ENCODE measurements at regions not wholly inside any gene's neighbourhood (a gene's known extent, or its start where the extent isn't known, plus 50 kb on each side); places are given as distances from the start of the nearest gene placed in this dataset.

GRCh38 chr3:137460944-137461343, 303.2 kb upstream of the SOX14 start:
- no peak overlapping the region for H3K18ac ChIP-seq (ENCODE audit: low read depth, low read length)
- H3K79me1 ChIP-seq (ENCODE audit: low read depth in 1 of 2, low read length in 2 of 2): no peaks in the 10 kb centered on the region
- H3K9ac ChIP-seq (ENCODE audit: low read depth, low read length): no peak overlapping the region
- DNase-seq: no peak
- no peak overlapping the region for H2AFZ ChIP-seq (replicated peaks; ENCODE audit: low read length, poor library complexity)
- CTCF ChIA-PET: no interaction called here
- H4K5ac ChIP-seq (ENCODE audit: low read depth, low read length): no peak overlapping the region
- intact Hi-C loops (cut with micrococcal nuclease) (no loop called here), dilution Hi-C loops (cut with HindIII; ENCODE audit: low sequenced_read_pairs, unreplicated experiment) (no loop called here), in situ Hi-C loops (cut with MboI; ENCODE audit: low sequenced_read_pairs) (no loop called here)
- no peak overlapping the region for H3K4me3 ChIP-seq (ENCODE audit: insufficient read depth, low read depth, low read length)
- no peak overlapping the region for H2BK5ac ChIP-seq (ENCODE audit: low read depth, low read length, poor library complexity, severe bottlenecking)
- no peak overlapping the region for H4K8ac ChIP-seq (ENCODE audit: low read depth in 2 of 2, low read length in 2 of 2)
- no peak overlapping the region for H4K91ac ChIP-seq (ENCODE audit: insufficient read depth, low read depth, low read length)
- H3K9me1 ChIP-seq (ENCODE audit: insufficient read depth, low read length): no peaks in the 10 kb centered on the region
- H2BK15ac ChIP-seq (ENCODE audit: low read depth, low read length): no peak overlapping the region
- peaks cover 20% of the 10 kb centered on the region for H3K9me3 ChIP-seq (ENCODE audit: control insufficient read depth, insufficient read depth, low read length)
- H3K36me3 ChIP-seq (ENCODE audit: control insufficient read depth, insufficient read depth, low read length): no peaks in the 10 kb centered on the region
- BruUV-seq (replicated peaks): no TSS peak
- POLR2A ChIA-PET (ENCODE audit: unreplicated experiment): no interaction called here
- WGBS, 2 experiments (ENCODE audit: extremely low coverage in 2 of 2, insufficient read length in 1 of 2): no CpG with 5 or more reads among the region's 4 CpGs
- H3K4me1 ChIP-seq (ENCODE audit: control insufficient read depth, insufficient read depth, low read length): no peaks in the 10 kb centered on the region
- no peak overlapping the region for H3K27ac ChIP-seq (ENCODE audit: insufficient read depth, low read length)
- no peak overlapping the region for H3K4me2 ChIP-seq (ENCODE audit: low read depth, low read length)
- H4K20me1 ChIP-seq (ENCODE audit: insufficient read depth, low read length): no peaks in the 10 kb centered on the region
- no peak overlapping the region for H3K23ac ChIP-seq (ENCODE audit: low read depth, low read length)
- H3K56ac ChIP-seq (ENCODE audit: extremely low read depth, insufficient read depth, low read length): no peak overlapping the region
- no peak overlapping the region for H2BK120ac ChIP-seq (ENCODE audit: low read depth, low read length)
- TF ChIP-seq RCOR1 (IDR thresholded peaks at IDR 0.05; ENCODE audit: insufficient replicate concordance, low read length) (no peak), MXI1 (IDR thresholded peaks at IDR 0.05; ENCODE audit: borderline replicate concordance, low read depth, low read length) (no peak), RAD21 (IDR thresholded peaks at IDR 0.05; ENCODE audit: low read length) (no peak), SMC3 (IDR thresholded peaks at IDR 0.05; ENCODE audit: low read depth, low read length) (no peak), MAFK (IDR thresholded peaks at IDR 0.05; ENCODE audit: low read depth, low read length) (no peak), MAZ (IDR thresholded peaks at IDR 0.05; ENCODE audit: borderline replicate concordance, low read depth, low read length) (no peak), CEBPB (IDR thresholded peaks at IDR 0.05; ENCODE audit: low read depth, low read length) (no peak), NFE2L2 (IDR thresholded peaks at IDR 0.05; ENCODE audit: low read depth, low read length) (no peak), RFX5 (IDR thresholded peaks at IDR 0.05; ENCODE audit: low read depth, low read length) (no peak), CHD1 (IDR thresholded peaks at IDR 0.05; ENCODE audit: low read depth, low read length) (no peak), CTCF (conservative IDR thresholded peaks at IDR 0.05; ENCODE audit: low read depth, low read length) (no peak)
- H3K27me3 ChIP-seq (ENCODE audit: control insufficient read depth, insufficient read depth, low read length): no peaks in the 10 kb centered on the region
- no peak overlapping the region for H3K14ac ChIP-seq (replicated peaks; ENCODE audit: low read depth, low read length)
- ATAC-seq (ENCODE audit: low read depth): no peak
- H2AK9ac ChIP-seq (replicated peaks; ENCODE audit: low read depth, low read length, poor library complexity): no peak overlapping the region
- H3K4ac ChIP-seq (ENCODE audit: low read depth, low read length): no peak overlapping the region
- no peak overlapping the region for H2AK5ac ChIP-seq (ENCODE audit: low read depth, low read length)
- no peak overlapping the region for H2BK20ac ChIP-seq (ENCODE audit: low read depth, low read length)
